ENCODE measurements at regions not wholly inside any gene's neighbourhood (a gene's known extent, or its start where the extent isn't known, plus 50 kb on each side); places are given as distances from the start of the nearest gene placed in this dataset.

GRCh38 chr4:31086756-31087330 is 366.7 kb downstream of the PCDH7 start:
- no peak for TF ChIP-seq CTCF (IDR thresholded peaks at IDR 0.05; ENCODE audit: borderline replicate concordance, insufficient read depth, low read depth, low read length)
- H3K4me3 ChIP-seq (ENCODE audit: low read depth, low read length), result no peak overlapping the region

- no peak for TF ChIP-seq CTCF (IDR thresholded peaks at IDR 0.05; ENCODE audit: borderline replicate concordance, insufficient read depth, low read depth, low read length)
- H3K4me3 ChIP-seq (ENCODE audit: low read depth, low read length), result no peak overlapping the region
Observed at GRCh38 chr4:31088600-31089230, 368.5 kb downstream of the PCDH7 start.

GRCh38 chr4:31089815-31090214 is 369.6 kb downstream of the PCDH7 start:
- TF ChIP-seq CTCF (IDR thresholded peaks at IDR 0.05; ENCODE audit: borderline replicate concordance, insufficient read depth, low read depth, low read length), result no peak
- no peak overlapping the region for H3K4me3 ChIP-seq (ENCODE audit: low read depth, low read length)

- no peak for TF ChIP-seq CTCF (IDR thresholded peaks at IDR 0.05; ENCODE audit: borderline replicate concordance, insufficient read depth, low read depth, low read length)
- no peak overlapping the region for H3K4me3 ChIP-seq (ENCODE audit: low read depth, low read length)
Observed at GRCh38 chr4:31094474-31094873, 374.3 kb downstream of the PCDH7 start.

GRCh38 chr4:31097999-31098398 is 377.8 kb downstream of the PCDH7 start:
- TF ChIP-seq CTCF (IDR thresholded peaks at IDR 0.05; ENCODE audit: borderline replicate concordance, insufficient read depth, low read depth, low read length), result no peak
- no peak overlapping the region for H3K4me3 ChIP-seq (ENCODE audit: low read depth, low read length)

GRCh38 chr4:31100536-31100935 is 380.4 kb downstream of the PCDH7 start:
- no peak overlapping the region for H3K4me3 ChIP-seq (ENCODE audit: low read depth, low read length)
- TF ChIP-seq CTCF (IDR thresholded peaks at IDR 0.05; ENCODE audit: borderline replicate concordance, insufficient read depth, low read depth, low read length), result no peak

GRCh38 chr4:31104043-31104442 is 383.9 kb downstream of the PCDH7 start:
- no peak for TF ChIP-seq CTCF (IDR thresholded peaks at IDR 0.05; ENCODE audit: borderline replicate concordance, insufficient read depth, low read depth, low read length)

More at GRCh38 chr4:31104043-31104442, 383.9 kb downstream of the PCDH7 start:
- no peak overlapping the region for H3K4me3 ChIP-seq (ENCODE audit: low read depth, low read length)

All from GM12875 (cell line).